CD4-positive, alpha-beta T cell (primary cell): ENCODE measurements at regions not wholly inside any gene's neighbourhood (a gene's known extent, or its start where the extent isn't known, plus 50 kb on each side); places are given as distances from the start of the nearest gene placed in this dataset.

Experiments used
- ATAC-seq: fragments of 200-7000 bp; cut with Tn5 transposase; one replicate; pipeline ENCODE4 v1.10.0; 2022; ENCODE audit warnings: mild to moderate bottlenecking; ENCODE audit not compliant: poor library complexity
- CTCF ChIA-PET: fragments of 350-600 bp; sonication (Branson Sonifier 250); formaldehyde crosslinking; loops from one replicate; lab custom pipeline; 2021; ENCODE audit warnings: antibody characterized with exemption, inconsistent platforms; lab: Charles Lee
- POLR2A ChIA-PET: fragments of 350-600 bp; sonication (Branson Sonifier 250); formaldehyde crosslinking; loops from one replicate; lab custom pipeline; 2021; ENCODE audit warnings: antibody characterized with exemption, inconsistent platforms; lab: Charles Lee
- DNase-seq, 14 experiments: peaks; one replicate each; pipeline ENCODE4 v3.0.0-alpha.2; 2013 to 2020; ENCODE audit warnings: mixed read lengths in 2 of 14
- H3K27ac ChIP-seq, 2 donors: one replicate each; pipeline versions ENCODE4 v1.5.1 to v1.7.0; 2013; ENCODE audit warnings: low read length in 2 of 2, low read depth in 1 of 2, mild to moderate bottlenecking in 1 of 2
- H3K27me3 ChIP-seq, 2 experiments: 1 replicate in 1 of 2; 2 replicates in 1 of 2; pipeline versions ENCODE4 v1.6.1 to v1.7.0; 2013; ENCODE audit warnings: low read length in 2 of 2, control low read depth in 1 of 2, mild to moderate bottlenecking in 1 of 2, moderate library complexity in 1 of 2; ENCODE audit not compliant: insufficient read depth in 2 of 2, control insufficient read depth in 1 of 2
- H3K36me3 ChIP-seq: one replicate; pipeline ENCODE4 v1.6.1; 2013; ENCODE audit warnings: low read length, control low read depth; ENCODE audit not compliant: insufficient read depth
- H3K4me1 ChIP-seq: one replicate; pipeline ENCODE4 v1.6.1; 2013; ENCODE audit warnings: low read length, control low read depth; ENCODE audit not compliant: insufficient read depth
- H3K4me3 ChIP-seq: one replicate; pipeline ENCODE4 v1.5.1; 2013; ENCODE audit warnings: mild to moderate bottlenecking, low read length, moderate library complexity
- H3K9me3 ChIP-seq, 2 experiments: 1 replicate in 1 of 2; 2 replicates in 1 of 2; pipeline versions ENCODE4 v1.6.1 to v1.7.0; 2013; ENCODE audit warnings: low read length in 2 of 2, mild to moderate bottlenecking in 2 of 2, control low read depth in 1 of 2, moderate library complexity in 1 of 2; ENCODE audit not compliant: control insufficient read depth in 1 of 2, insufficient read depth in 1 of 2
- H3K27ac Mint-ChIP-seq: one replicate; pipeline ENCODE4 v1.8.0; 2020; ENCODE audit warnings: mixed read lengths
- H3K27me3 Mint-ChIP-seq: one replicate; pipeline ENCODE4 v1.8.0; 2021; ENCODE audit warnings: mixed read lengths
- H3K36me3 Mint-ChIP-seq: one replicate; pipeline ENCODE4 v1.8.0; 2021; ENCODE audit warnings: low read depth, mixed read lengths
- H3K4me1 Mint-ChIP-seq: one replicate; pipeline ENCODE4 v1.8.0; 2021; ENCODE audit warnings: low read depth, mixed read lengths
- H3K4me3 Mint-ChIP-seq: one replicate; pipeline ENCODE4 v1.8.0; 2020; ENCODE audit warnings: mild to moderate bottlenecking, mixed read lengths
- H3K9me3 Mint-ChIP-seq: one replicate; pipeline ENCODE4 v1.8.0; 2020; ENCODE audit warnings: mixed read lengths
- intact Hi-C, 2 experiments: fragments of 100-400 bp; cut with DNase I in 1 of 2; cut with micrococcal nuclease in 1 of 2; formaldehyde crosslinking; loops; one replicate each; pipeline versions ENCODE4 v1.15.1 to v1.9.0; 2023 to 2025; cut with DNase I, micrococcal nuclease
- TF ChIP-seq, protein P1 (sequence below): fragments of 200-600 bp; IDR thresholded peaks from one replicate; pipeline ENCODE4 v1.8.0; 2022; ENCODE audit warnings: antibody characterized with exemption, mild to moderate bottlenecking

DNA sequence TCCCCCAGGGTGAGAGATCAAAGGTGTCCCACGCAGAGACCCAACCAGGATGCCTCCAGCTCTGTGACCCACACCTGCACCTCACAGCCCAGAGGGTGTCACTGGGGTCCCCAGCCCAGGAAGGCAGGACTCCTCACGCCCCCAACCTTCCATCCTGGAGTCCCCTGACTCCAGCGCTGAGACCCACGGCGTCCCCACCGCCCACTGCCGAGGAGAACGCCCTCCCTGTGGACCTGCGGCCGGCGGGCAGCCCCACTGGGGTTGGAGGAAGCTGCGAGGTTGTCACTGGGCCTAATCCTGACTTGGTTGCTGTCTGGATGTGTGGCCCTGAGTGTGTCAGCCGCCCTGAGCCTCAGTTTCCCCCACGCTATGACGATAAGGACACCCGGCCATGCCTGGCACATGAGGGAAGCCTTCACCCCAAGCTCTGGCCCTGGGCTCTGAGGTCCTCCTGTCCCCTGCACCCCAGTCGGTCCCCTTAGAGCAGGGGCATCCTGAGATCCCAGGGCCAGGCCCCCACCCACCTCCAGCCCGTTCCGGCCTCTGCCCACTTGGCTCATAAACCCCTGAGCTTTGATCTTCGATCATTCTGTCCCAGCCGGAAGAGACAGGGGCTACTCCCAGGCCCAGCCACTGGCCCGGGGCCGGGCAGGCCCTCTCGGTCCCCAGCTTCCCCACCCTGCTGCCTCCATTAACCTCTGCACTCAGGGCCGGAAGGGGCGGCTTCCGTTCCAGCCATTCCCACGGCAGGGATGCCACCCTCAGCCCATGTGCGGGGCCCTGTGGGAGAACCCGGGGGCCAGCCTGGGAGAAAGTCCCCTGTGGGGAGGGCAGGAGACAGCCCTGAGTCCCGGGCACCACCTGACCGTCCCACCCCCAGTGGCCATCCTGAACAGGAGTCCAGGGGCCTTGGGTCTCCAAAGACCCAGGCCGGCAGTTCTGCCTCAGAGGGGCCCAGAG is 113.2 kb downstream of the MICALL2 start:
- no peak for DNase-seq
- intact Hi-C loops, result no loop called here
- ChIA-PET POLR2A (no interaction called here), CTCF (no interaction called here)
- Mint-ChIP-seq H3K27me3 (peaks cover 34% of the 10 kb centered on the region), H3K27ac (no peak overlapping the region), H3K4me3 (no peak overlapping the region), H3K9me3 (no peaks in the 10 kb centered on the region), H3K4me1 (no peaks in the 10 kb centered on the region), H3K36me3 (no peaks in the 10 kb centered on the region)
- Histone ChIP-seq H3K4me1 (no peaks in the 10 kb centered on the region), H3K9me3 (peaks cover 0 to 12% of the 10 kb centered on the region in 2 experiments), H3K36me3 (no peaks in the 10 kb centered on the region), H3K27ac (no peak overlapping the region), H3K27me3 (peaks cover 3 to 5% of the 10 kb centered on the region in 2 experiments), H3K4me3 (no peak overlapping the region)
- no peak for ATAC-seq
- TF ChIP-seq, protein P1, sequence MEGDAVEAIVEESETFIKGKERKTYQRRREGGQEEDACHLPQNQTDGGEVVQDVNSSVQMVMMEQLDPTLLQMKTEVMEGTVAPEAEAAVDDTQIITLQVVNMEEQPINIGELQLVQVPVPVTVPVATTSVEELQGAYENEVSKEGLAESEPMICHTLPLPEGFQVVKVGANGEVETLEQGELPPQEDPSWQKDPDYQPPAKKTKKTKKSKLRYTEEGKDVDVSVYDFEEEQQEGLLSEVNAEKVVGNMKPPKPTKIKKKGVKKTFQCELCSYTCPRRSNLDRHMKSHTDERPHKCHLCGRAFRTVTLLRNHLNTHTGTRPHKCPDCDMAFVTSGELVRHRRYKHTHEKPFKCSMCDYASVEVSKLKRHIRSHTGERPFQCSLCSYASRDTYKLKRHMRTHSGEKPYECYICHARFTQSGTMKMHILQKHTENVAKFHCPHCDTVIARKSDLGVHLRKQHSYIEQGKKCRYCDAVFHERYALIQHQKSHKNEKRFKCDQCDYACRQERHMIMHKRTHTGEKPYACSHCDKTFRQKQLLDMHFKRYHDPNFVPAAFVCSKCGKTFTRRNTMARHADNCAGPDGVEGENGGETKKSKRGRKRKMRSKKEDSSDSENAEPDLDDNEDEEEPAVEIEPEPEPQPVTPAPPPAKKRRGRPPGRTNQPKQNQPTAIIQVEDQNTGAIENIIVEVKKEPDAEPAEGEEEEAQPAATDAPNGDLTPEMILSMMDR, result no peak

DNA sequence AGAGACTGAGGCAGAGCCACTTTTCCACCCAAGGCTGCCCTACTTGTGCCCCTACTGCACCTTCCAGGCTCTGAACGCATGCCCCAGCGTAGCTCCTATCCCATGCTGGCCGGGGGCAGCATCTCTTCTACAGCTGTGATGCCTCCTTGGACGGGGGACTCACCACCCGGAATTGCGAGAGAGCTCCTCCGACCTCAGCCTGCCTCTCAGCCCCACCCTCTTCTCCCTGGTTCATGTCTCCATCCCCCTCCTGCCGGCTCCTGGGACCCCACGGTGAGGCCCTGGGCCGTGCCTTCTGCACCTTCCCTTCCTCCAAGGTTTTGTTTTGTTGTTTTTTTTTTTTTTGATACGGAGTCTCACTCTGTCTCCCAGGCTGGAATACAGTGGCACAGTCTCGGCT is 112.4 kb downstream of the MICALL2 start:
- Mint-ChIP-seq H3K36me3 (no peaks in the 10 kb centered on the region), H3K27ac (no peak overlapping the region), H3K4me3 (no peak overlapping the region), H3K27me3 (peaks cover 34% of the 10 kb centered on the region), H3K4me1 (no peaks in the 10 kb centered on the region), H3K9me3 (no peaks in the 10 kb centered on the region)
- intact Hi-C loops, result no loop called here
- POLR2A ChIA-PET, result no interaction called here
- Histone ChIP-seq H3K4me1 (no peaks in the 10 kb centered on the region), H3K9me3 (peaks cover 0 to 6% of the 10 kb centered on the region in 2 experiments), H3K36me3 (no peaks in the 10 kb centered on the region), H3K4me3 (no peak overlapping the region), H3K27ac (no peak overlapping the region), H3K27me3 (peaks cover 3 to 5% of the 10 kb centered on the region in 2 experiments)
- CTCF ChIA-PET, result no interaction called here
- TF ChIP-seq, protein P1, result no peak
- no peak for ATAC-seq
- no peak for DNase-seq

DNA sequence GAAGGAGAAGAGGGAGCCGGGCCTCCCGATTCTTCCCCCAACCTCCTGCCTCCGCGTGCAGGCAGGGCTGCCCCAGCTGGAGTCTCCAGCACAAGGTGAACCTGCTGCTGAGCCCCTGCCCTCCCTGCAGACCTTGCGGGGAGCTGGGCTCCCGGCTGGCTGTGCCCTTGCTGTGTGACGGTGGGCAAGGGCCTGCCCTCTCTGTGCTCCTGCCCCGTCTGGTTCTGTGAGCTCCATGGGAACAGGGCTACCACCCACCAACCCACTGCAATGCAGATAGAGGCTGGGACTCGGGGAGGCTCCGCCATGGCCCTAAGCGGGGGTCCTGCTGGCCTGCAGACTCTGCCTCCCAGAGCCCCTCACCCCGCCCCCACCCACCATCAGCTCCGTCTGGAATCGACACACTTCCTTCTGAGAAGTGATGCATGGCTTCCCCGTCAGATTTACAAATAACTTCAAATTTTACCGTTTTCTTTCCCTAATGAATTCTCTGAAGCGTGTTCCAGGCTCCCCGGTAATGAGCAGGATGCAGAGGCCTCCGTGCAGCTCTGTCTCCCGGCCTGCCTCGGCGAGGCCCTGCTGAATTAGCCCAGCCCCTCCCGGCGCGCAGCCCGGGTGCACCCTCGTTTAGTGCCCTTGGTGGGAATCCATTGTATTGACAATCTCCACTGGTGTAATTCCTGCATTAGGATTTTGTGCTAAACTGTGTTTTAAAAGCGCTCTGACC is 111.0 kb downstream of the MICALL2 start:
- no peak for ATAC-seq
- Mint-ChIP-seq H3K9me3 (no peaks in the 10 kb centered on the region), H3K4me3 (no peak overlapping the region), H3K4me1 (no peaks in the 10 kb centered on the region), H3K36me3 (no peaks in the 10 kb centered on the region), H3K27me3 (peaks cover 28% of the 10 kb centered on the region), H3K27ac (no peak overlapping the region)
- Histone ChIP-seq H3K36me3 (no peaks in the 10 kb centered on the region), H3K27me3 (peaks cover 5 to 6% of the 10 kb centered on the region in 2 experiments), H3K9me3 (no peaks in the 10 kb centered on the region), H3K27ac (no peak overlapping the region), H3K4me3 (no peak overlapping the region), H3K4me1 (no peaks in the 10 kb centered on the region)
- TF ChIP-seq, protein P1, result no peak
- ChIA-PET CTCF (no interaction called here), POLR2A (no interaction called here)
- DNase-seq, result no peak
- intact Hi-C loops, result no loop called here
